Keratinocyte (primary cell): ENCODE measurements at regions not wholly inside any gene's neighbourhood (a gene's known extent, or its start where the extent isn't known, plus 50 kb on each side); places are given as distances from the start of the nearest gene placed in this dataset.

Experiments
- DNase-seq: peaks from one replicate; pipeline ENCODE4 v3.0.0-alpha.2; 2011; ENCODE audit warnings: low read depth, missing footprints, low spot score
- FAIRE-seq: peaks from 2 replicates; lab custom pipeline; 2011; peaks lifted over from hg19 to GRCh38; lab: Jason Lieb, UNC
- H2AFZ ChIP-seq: 2 replicates; pipeline ENCODE4 v1.6.0; 2012; ENCODE audit warnings: low read length, control low read depth, inconsistent platforms; ENCODE audit not compliant: control insufficient read depth
- H3K27ac ChIP-seq: 2 replicates; pipeline ENCODE4 v1.5.1; 2011; ENCODE audit warnings: low read length; ENCODE audit not compliant: control insufficient read depth, insufficient read depth
- H3K27me3 ChIP-seq: 3 replicates; pipeline ENCODE4 v1.6.0; 2011; ENCODE audit warnings: low read length; ENCODE audit not compliant: control insufficient read depth, insufficient read depth; ENCODE audit errors: extremely low read depth
- H3K36me3 ChIP-seq, 2 experiments: 2 replicates in 1 of 2; 3 replicates in 1 of 2; pipeline ENCODE4 v1.5.1; 2011; ENCODE audit warnings: low read length in 2 of 2, mild to moderate bottlenecking in 1 of 2; ENCODE audit not compliant: control insufficient read depth in 2 of 2, insufficient read depth in 2 of 2; ENCODE audit errors: extremely low read depth in 1 of 2
- H3K4me1 ChIP-seq: 3 replicates; pipeline ENCODE4 v1.5.1; 2011; ENCODE audit warnings: low read length; ENCODE audit not compliant: control insufficient read depth, insufficient read depth; ENCODE audit errors: extremely low read depth
- H3K4me2 ChIP-seq: 3 replicates; pipeline ENCODE4 v1.6.0; 2011; ENCODE audit warnings: low read depth, low read length; ENCODE audit not compliant: control insufficient read depth, insufficient read depth; ENCODE audit errors: extremely low read depth
- H3K4me3 ChIP-seq, 3 experiments: fragments of 200-600 bp in 1 of 3; sonication (generic) in 1 of 3; 2 replicates in 2 of 3; 3 replicates in 1 of 3; pipeline ENCODE4 v1.5.1; 2011 to 2016; ENCODE audit warnings: low read length in 3 of 3, mild to moderate bottlenecking in 3 of 3, control low read depth in 2 of 3, inconsistent platforms in 1 of 3, low read depth in 1 of 3, mixed read lengths in 1 of 3, mixed run types in 1 of 3, moderate library complexity in 1 of 3; ENCODE audit not compliant: control insufficient read depth in 2 of 3, insufficient read depth in 2 of 3; ENCODE audit errors: extremely low read depth in 1 of 3
- H3K79me2 ChIP-seq: 2 replicates; pipeline ENCODE4 v1.6.0; 2012; ENCODE audit warnings: low read length; ENCODE audit not compliant: control insufficient read depth, insufficient read depth
- H3K9ac ChIP-seq: 3 replicates; pipeline ENCODE4 v1.6.0; 2011; ENCODE audit warnings: low read length; ENCODE audit not compliant: control insufficient read depth, insufficient read depth; ENCODE audit errors: extremely low read depth
- H3K9me1 ChIP-seq: 3 replicates; pipeline ENCODE4 v1.6.0; 2011; ENCODE audit warnings: low read length; ENCODE audit not compliant: control insufficient read depth, insufficient read depth; ENCODE audit errors: extremely low read depth
- H3K9me3 ChIP-seq: 2 replicates; pipeline ENCODE4 v1.5.1; 2012; ENCODE audit warnings: low read depth, low read length; ENCODE audit not compliant: control insufficient read depth
- H4K20me1 ChIP-seq: 3 replicates; pipeline ENCODE4 v1.6.0; 2011; ENCODE audit warnings: low read length; ENCODE audit not compliant: control insufficient read depth, insufficient read depth; ENCODE audit errors: extremely low read depth
- CTCF ChIP-seq, 3 experiments: IDR thresholded peaks in 1 of 3; conservative IDR thresholded peaks in 1 of 3; optimal IDR thresholded peaks in 1 of 3; 2 replicates in 2 of 3; 3 replicates in 1 of 3; pipeline versions ENCODE3 to v1.5.1; 2011; ENCODE audit warnings: low read length in 3 of 3, mild to moderate bottlenecking in 3 of 3, moderate library complexity in 2 of 3, control low read depth in 1 of 3, inconsistent platforms in 1 of 3; ENCODE audit not compliant: insufficient read depth in 2 of 3; ENCODE audit errors: extremely low read depth in 1 of 3
- EZH2 ChIP-seq: IDR thresholded peaks from one replicate; pipeline ENCODE4 v1.6.1; 2012; ENCODE audit warnings: inconsistent platforms, mild to moderate bottlenecking, low read length, moderate library complexity
- dilution Hi-C: fragments of 300-500 bp; cut with MboI; formaldehyde crosslinking; loops from one replicate; pipeline ENCODE4 v1.7.0; 2020; ENCODE audit warnings: low sequenced_read_pairs; ENCODE audit not compliant: extremely low pct_ligation_motif_present

- dilution Hi-C loops = no loop called here
- H3K79me2 ChIP-seq = no peaks in the 10 kb centered on the region
- H3K27ac ChIP-seq = no peak overlapping the region
- TF ChIP-seq CTCF (optimal IDR thresholded peaks at IDR 0.05 in 1 of 3, IDR thresholded peaks at IDR 0.05 in 1 of 3, conservative IDR thresholded peaks at IDR 0.05 in 1 of 3; ENCODE audit: extremely low read depth in 1 of 3, insufficient read depth in 2 of 3, low read length in 3 of 3) (no peak), EZH2 (no peak)
- H3K4me2 ChIP-seq = no peak overlapping the region
- H3K27me3 ChIP-seq = no peaks in the 10 kb centered on the region
- no peaks in the 10 kb centered on the region for H3K4me1 ChIP-seq
- no peak overlapping the region for H2AFZ ChIP-seq
- H3K9me1 ChIP-seq = no peaks in the 10 kb centered on the region
- H3K36me3 ChIP-seq = no peaks in the 10 kb centered on the region
- no peak overlapping the region for H3K9ac ChIP-seq
- DNase-seq (no peak), FAIRE-seq (no peak)
- no peak overlapping the region for H3K4me3 ChIP-seq
- no peaks in the 10 kb centered on the region for H4K20me1 ChIP-seq
- no peaks in the 10 kb centered on the region for H3K9me3 ChIP-seq
Observed at GRCh38 chr9:18167733-18168132, 306.2 kb upstream of the ADAMTSL1 start.

GRCh38 chr9:18173923-18174322 lies 300.0 kb upstream of the ADAMTSL1 start:
- no peaks in the 10 kb centered on the region for H3K79me2 ChIP-seq
- H3K9me1 ChIP-seq = no peaks in the 10 kb centered on the region
- TF ChIP-seq CTCF (optimal IDR thresholded peaks at IDR 0.05 in 1 of 3, IDR thresholded peaks at IDR 0.05 in 1 of 3, conservative IDR thresholded peaks at IDR 0.05 in 1 of 3; ENCODE audit: extremely low read depth in 1 of 3, insufficient read depth in 2 of 3, low read length in 3 of 3) (no peak), EZH2 (no peak)
- no peaks in the 10 kb centered on the region for H3K27me3 ChIP-seq
- no peaks in the 10 kb centered on the region for H3K4me1 ChIP-seq
- DNase-seq (no peak), FAIRE-seq (no peak)
- no peak overlapping the region for H3K4me2 ChIP-seq
- no peaks in the 10 kb centered on the region for H3K9me3 ChIP-seq
- no peaks in the 10 kb centered on the region for H4K20me1 ChIP-seq
- dilution Hi-C loops = no loop called here
- H3K9ac ChIP-seq = no peak overlapping the region
- no peak overlapping the region for H3K4me3 ChIP-seq
- no peak overlapping the region for H3K27ac ChIP-seq
- no peaks in the 10 kb centered on the region for H3K36me3 ChIP-seq
- no peak overlapping the region for H2AFZ ChIP-seq
